ENCODE measurements at regions not wholly inside any gene's neighbourhood (a gene's known extent, or its start where the extent isn't known, plus 50 kb on each side); places are given as distances from the start of the nearest gene placed in this dataset.
"Not testable (repeated sequence)": the region's sequence is repeated elsewhere in the genome, so short reads cannot be mapped to it uniquely, and the experiment has no call there.

- not testable (repeated sequence) for DNase-seq
Measured at GRCh38 chr7:32816409-32816948, 75.1 kb downstream of the KBTBD2 start.

DNA sequence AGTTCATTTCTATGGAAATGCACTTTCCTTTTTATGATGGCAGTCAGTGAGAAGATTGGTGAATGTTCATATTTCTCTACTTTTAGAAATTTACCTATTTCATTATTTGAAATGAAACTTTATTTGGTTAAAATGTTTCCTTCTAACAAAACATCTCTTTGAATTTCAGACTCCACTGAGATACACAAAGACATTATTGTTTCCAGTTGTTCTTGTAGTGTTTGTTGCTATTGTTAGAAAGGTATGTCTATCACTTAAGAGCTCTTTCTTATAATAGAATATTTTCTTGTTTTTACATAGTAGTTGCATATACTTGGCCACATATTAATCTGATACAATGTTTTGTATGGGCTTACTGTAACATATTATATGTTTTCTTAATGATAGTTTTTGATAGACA is 76.8 kb downstream of the KBTBD2 start:
- DNase-seq = not testable (repeated sequence)

DNA sequence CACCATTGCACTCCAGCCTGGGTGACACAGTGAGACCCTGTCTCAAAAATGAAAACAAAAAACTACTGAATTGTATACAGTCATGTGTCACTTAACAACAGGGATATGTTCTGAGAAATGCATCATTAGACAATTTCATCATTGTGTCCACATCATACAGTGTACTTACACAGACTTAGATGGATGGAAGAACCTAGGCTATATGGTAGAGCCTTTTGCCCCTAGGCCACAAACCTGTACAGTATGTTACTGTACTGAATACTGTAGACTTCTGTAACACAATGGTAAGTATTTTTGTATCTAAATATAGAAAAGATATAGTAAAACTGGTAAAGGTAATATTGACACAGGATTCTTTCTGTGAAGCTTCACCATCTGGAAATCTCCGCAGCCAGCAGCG is 81.7 kb downstream of the KBTBD2 start:
- DNase-seq = no peak

DNA sequence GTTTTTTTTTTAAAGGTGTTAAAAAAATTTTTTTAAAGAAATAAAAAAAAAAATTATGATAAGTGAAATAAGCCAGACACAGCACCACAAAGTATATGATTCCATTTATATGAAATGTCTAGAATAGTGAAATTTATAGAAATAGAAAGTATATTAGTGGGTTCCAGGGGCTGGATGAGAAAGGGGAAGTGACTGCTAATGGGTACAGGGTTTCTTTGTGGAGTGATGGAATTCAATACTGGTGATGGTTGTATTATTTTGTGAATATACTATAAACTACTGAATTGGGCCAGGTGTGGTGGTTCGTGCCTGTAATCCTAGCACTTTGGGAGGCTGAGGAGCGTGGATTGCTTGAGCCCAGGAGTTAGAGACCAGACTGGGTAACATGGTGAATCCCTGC is 82.2 kb downstream of the KBTBD2 start:
- DNase-seq = no peak

DNA sequence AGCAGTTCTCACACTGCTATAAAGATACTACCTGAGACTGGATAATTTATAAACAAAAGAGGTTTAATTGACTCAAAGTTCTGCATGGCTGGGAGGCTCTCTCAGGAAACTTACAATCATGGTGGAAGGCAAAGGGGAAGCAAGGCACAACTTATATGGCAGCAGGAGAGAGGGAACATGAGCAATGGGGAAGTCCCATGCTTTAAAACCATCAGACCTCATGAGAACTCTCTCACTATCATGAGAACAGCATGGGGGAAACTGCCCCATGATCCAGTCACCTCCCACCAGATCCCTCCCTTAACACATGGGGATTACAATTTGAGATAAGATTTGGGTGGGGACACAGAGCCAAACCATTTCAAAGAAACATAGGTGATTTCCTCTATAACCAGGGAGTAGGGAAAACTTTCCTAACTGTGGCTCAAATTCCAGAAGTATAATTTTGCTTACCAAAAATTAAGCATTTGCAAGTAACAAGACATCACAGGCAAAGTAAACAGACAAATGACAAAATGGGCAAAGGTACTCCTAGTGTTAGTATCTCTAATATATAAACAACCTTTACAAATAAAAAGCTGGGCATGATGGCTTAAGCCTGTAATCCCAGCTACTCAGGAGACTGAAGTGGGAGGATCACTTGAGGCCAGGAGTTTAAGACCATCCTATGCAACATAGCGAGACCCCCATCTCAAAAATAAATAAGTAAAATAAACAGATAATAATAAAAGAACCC is 88.0 kb downstream of the KBTBD2 start:
- DNase-seq = peak; percentile 40

- no peak for DNase-seq
Measured at GRCh38 chr7:32802305-32802910, 89.2 kb downstream of the KBTBD2 start.

DNA sequence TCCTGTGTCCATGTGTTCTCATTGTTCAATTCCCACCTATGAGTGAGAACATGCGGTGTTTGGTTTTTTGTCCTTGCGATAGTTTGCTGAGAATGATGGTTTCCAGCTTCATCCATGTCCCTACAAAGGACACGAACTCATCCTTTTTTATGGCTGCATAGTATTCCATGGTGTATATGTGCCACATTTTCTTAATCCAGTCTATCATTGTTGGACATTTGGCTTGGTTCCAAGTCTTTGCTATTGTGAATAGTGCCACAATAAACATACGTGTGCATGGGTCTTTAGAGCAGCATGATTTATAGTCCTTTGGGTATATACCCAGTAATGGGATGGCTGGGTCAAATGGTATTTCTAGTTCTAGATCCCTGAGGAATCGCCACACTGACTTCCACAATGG is 98.5 kb downstream of the KBTBD2 start:
- not testable (repeated sequence) for DNase-seq

- not testable (repeated sequence) for DNase-seq
Measured at GRCh38 chr7:32790766-32791430, 100.7 kb downstream of the KBTBD2 start.

GRCh38 chr7:32789266-32789665 is 102.3 kb downstream of the KBTBD2 start:
- not testable (repeated sequence) for DNase-seq

GRCh38 chr7:32788174-32788573 is 103.4 kb downstream of the KBTBD2 start:
- not testable (repeated sequence) for DNase-seq

DNA sequence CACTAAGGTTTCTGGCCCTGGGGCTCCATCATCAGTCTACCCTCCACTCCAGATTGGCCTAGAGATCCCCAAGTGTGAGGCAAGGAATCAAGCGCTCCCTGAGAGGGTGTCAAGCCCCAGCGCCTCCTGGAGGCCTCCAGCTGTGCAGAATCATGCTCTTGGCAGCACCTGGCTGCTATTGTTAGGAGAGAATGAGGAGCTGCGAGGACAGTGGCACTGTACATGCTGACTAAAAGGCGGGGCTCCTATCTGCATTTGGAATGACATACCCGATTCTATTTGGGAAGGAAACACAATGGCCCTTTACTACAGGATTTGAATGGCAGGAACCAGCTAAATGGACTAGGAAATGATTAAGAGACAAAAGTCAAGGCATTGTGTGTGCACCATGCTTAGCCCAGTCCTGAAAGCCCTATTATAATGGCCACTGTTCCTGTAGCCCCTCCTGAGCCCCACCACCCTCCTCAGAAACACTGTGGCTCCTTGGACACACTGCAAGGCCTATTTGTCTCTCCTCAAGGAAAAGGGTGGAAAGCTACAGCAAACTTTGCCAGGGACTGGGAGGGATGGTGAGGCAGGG is 106.1 kb downstream of the KBTBD2 start:
- not testable (repeated sequence) for DNase-seq

DNA sequence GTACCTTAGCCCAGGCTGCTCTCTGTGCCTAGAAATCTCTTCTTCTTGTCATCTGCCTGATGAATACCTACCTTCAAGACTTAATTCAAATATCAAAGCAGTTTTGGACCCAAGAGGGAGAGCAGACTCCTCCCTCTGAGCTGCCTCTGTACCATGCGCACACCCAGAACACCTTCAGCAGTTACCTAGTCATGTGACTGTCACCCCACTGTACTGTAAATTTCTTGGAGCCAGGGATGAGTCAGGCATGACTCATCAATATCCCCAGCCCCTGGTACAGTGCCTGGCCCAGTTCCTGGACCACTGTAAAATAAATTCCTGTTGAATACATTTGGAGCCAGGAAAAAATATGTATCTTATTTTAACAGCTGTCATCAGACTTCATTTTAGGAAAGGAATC is 111.7 kb downstream of the KBTBD2 start:
- not testable (repeated sequence) for DNase-seq

GRCh38 chr7:32779167-32779566 is 112.4 kb downstream of the KBTBD2 start:
- DNase-seq = no peak

DNA sequence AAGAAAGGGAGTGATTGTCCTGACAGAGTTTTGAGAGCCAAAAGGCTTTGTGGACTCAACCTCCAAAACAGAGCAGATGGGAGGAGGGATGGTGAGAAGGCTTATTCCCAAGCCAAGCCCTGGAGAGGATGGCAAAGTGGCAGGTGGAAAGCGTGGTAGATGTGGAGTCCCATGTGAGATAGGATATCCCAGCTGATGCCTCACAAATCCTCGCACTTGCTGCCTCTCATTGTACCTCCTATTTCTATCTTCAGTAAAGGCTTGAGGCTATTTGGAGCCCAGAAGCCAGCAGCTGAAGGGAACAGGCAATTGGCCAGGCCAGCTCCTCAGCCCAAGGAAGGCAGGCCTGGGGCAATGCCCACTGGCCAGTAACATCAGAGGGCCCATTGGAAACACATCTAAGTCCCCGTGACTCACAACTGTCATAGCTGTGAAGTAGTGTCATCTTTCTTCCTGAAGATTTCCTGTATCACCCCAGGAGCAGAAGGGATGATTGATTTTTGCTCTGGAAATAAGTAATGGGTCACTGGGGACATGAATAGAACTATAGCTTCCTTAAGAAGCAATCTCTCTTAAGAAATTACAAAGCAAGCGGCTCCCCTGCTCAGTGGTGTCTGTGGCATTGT is 114.4 kb downstream of the KBTBD2 start:
- not testable (repeated sequence) for DNase-seq

GRCh38 chr7:32776318-32776717 is 115.2 kb downstream of the KBTBD2 start:
- not testable (repeated sequence) for DNase-seq

DNA sequence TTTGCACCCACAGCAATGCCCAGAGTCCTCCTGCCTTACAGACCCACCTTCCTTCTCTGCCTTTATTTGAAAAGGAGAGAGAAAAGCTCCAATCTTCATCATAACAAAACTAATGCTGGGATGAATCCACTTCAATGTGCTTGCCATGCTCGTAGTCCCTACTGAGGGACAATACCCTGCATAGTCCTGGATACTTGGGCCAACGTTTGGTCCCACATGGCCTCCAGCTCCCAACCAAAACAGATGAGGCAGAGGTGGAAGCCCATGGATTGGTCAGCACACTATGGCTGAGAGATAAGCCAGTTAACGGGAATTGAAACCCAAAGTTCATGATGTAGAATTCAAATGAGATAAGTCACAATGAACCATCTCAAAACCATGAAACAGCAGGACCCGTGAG is 115.8 kb downstream of the KBTBD2 start:
- not testable (repeated sequence) for DNase-seq

DNA sequence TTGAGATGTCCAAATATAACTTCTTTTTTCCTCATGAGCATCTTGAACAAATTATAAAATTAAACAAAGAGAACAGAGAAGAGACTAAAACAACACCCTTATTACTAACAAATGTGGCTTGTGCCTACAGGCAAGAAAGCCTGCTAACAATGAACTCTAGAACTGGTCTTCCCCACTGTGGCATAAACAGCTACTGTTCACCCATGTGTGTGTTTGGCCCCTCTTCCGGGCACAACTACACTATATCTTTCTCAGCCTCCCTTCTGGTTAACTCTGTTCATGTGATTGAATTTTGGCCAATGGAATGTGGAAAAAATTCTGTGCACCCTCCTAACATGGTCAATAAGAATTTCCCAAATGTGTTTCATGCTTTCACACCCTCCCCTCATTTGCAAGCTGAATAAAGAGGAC is 117.0 kb downstream of the KBTBD2 start:
- DNase-seq = no peak

GRCh38 chr7:32768866-32769510 is 122.6 kb downstream of the KBTBD2 start:
- not testable (repeated sequence) for DNase-seq

GRCh38 chr7:32768338-32768737 is 123.2 kb downstream of the KBTBD2 start:
- DNase-seq = not testable (repeated sequence)

GRCh38 chr7:32765649-32766251 is 125.8 kb downstream of the KBTBD2 start:
- peak; percentile 28 for DNase-seq

GRCh38 chr7:32765185-32765584 is 126.4 kb downstream of the KBTBD2 start:
- DNase-seq = no peak

DNA sequence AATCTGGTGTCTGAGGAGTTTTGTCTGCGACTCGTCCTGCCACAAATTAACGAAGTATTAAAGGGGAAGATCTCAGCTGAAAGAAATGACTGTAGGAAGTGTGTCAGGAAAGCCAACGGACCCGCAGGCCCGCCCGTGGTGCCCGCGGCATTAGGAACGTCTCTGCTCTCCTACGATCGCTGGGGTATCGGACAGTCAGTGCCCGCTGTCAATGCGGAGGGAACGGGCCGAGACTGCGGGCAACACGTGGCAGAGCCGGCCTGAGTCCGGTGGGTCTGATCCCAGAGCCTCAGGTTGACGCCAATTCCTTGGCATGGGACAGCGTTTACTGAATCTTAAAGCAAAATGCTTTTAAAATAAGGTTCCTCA is 128.7 kb downstream of the KBTBD2 start:
- DNase-seq = peak; percentile 11
